Neural progenitor cell (in vitro differentiated cells): ENCODE measurements at regions not wholly inside any gene's neighbourhood (a gene's known extent, or its start where the extent isn't known, plus 50 kb on each side); places are given as distances from the start of the nearest gene placed in this dataset.

Source experiments
- DNase-seq: peaks from one replicate; pipeline ENCODE4 v3.0.0-alpha.2; 2016; ENCODE audit warnings: low spot score
- H2AFZ ChIP-seq: fragments of 200-600 bp; sonication (generic); replicated peaks from 2 replicates; pipeline ENCODE4 v1.6.1; 2016; ENCODE audit warnings: antibody characterized with exemption
- H3F3A ChIP-seq: fragments of 200-600 bp; sonication (generic); 2 replicates; pipeline ENCODE4 v1.6.1; 2016; ENCODE audit warnings: antibody characterized with exemption, low read depth
- H3K27ac ChIP-seq: fragments of 200-600 bp; sonication (generic); 2 replicates; pipeline ENCODE4 v1.5.1; 2016; ENCODE audit warnings: mild to moderate bottlenecking
- H3K27me3 ChIP-seq: fragments of 200-600 bp; sonication (generic); 2 replicates; pipeline ENCODE4 v1.6.1; 2016; ENCODE audit warnings: mild to moderate bottlenecking, moderate library complexity
- H3K36me3 ChIP-seq: fragments of 200-600 bp; sonication (generic); 2 replicates; pipeline ENCODE4 v1.5.1; 2016
- H3K4me1 ChIP-seq: fragments of 200-600 bp; sonication (generic); 2 replicates; pipeline ENCODE4 v1.6.1; 2016; ENCODE audit warnings: mixed run types
- H3K4me2 ChIP-seq: fragments of 200-600 bp; sonication (generic); 2 replicates; pipeline ENCODE4 v1.6.1; 2016
- H3K4me3 ChIP-seq: fragments of 200-600 bp; sonication (generic); 2 replicates; pipeline ENCODE4 v1.5.1; 2016
- H3K79me2 ChIP-seq: fragments of 200-600 bp; sonication (generic); 2 replicates; pipeline ENCODE4 v1.6.1; 2016; ENCODE audit warnings: low read depth
- H3K9ac ChIP-seq: fragments of 200-600 bp; sonication (generic); 2 replicates; pipeline ENCODE4 v1.6.1; 2016
- H3K9me3 ChIP-seq: fragments of 200-600 bp; sonication (generic); 2 replicates; pipeline ENCODE4 v1.5.1; 2016; ENCODE audit warnings: low read depth
- H4K20me1 ChIP-seq: fragments of 200-600 bp; sonication (generic); 2 replicates; pipeline ENCODE4 v1.6.1; 2016; ENCODE audit warnings: low read depth
- H3K27ac Mint-ChIP-seq: 3 replicates; pipeline ENCODE4 v1.8.0; 2021; ENCODE audit warnings: mixed read lengths
- H3K27me3 Mint-ChIP-seq: 2 replicates; pipeline ENCODE4 v1.8.0; 2022; ENCODE audit warnings: low read depth, mild to moderate bottlenecking, inconsistent platforms, moderate library complexity, mixed read lengths; ENCODE audit not compliant: insufficient read depth
- H3K36me3 Mint-ChIP-seq: 3 replicates; pipeline ENCODE4 v1.8.0; 2021; ENCODE audit warnings: mixed read lengths
- H3K4me1 Mint-ChIP-seq: 3 replicates; pipeline ENCODE4 v1.8.0; 2021; ENCODE audit warnings: mixed read lengths
- H3K4me3 Mint-ChIP-seq: 3 replicates; pipeline ENCODE4 v1.8.0; 2021; ENCODE audit warnings: mild to moderate bottlenecking, moderate library complexity, mixed read lengths
- H3K9me3 Mint-ChIP-seq: 3 replicates; pipeline ENCODE4 v1.8.0; 2020; ENCODE audit warnings: mixed read lengths
- EZH2 ChIP-seq: fragments of 200-600 bp; sonication (generic); IDR thresholded peaks from 2 replicates; pipeline ENCODE4 v1.6.1; 2017; ENCODE audit warnings: antibody characterized with exemption, mild to moderate bottlenecking, moderate library complexity
- EZH2phosphoT487 ChIP-seq: fragments of 200-600 bp; sonication (generic); IDR thresholded peaks from 2 replicates; pipeline ENCODE4 v1.6.1; 2017; ENCODE audit warnings: antibody characterized with exemption
- TF ChIP-seq, protein P1 (sequence below): fragments of 200-600 bp; sonication (generic); IDR thresholded peaks from 2 replicates; pipeline ENCODE4 v1.5.1; 2017; ENCODE audit warnings: antibody characterized with exemption, mild to moderate bottlenecking

DNA sequence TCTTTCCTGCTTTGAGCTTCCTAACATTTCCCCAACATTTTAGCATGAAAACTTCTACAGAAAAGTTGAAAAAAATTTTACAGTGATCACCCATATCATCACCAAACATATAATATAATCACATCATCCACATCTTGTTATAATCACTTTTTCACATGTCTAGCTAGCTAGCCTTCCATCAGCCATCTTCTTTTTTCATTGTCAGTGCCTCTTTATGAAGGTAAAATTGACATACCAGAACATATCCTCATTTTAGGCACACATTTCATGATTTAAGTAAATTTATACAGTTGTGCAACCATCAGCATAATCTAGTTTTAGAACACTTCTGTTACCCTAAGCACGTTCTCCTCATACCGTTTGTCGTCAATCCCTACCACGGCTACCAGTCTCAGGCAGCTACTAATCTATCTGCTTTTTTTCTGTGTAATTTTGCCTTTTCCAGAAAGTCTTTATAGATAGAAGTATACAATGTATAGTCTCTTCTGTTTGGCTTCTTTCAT is 73.7 kb downstream of the VEGFA start:
- Histone ChIP-seq H4K20me1 (no peaks in the 10 kb centered on the region), H3K36me3 (no peaks in the 10 kb centered on the region)
- no peak for TF ChIP-seq EZH2
- TF ChIP-seq, protein P1, sequence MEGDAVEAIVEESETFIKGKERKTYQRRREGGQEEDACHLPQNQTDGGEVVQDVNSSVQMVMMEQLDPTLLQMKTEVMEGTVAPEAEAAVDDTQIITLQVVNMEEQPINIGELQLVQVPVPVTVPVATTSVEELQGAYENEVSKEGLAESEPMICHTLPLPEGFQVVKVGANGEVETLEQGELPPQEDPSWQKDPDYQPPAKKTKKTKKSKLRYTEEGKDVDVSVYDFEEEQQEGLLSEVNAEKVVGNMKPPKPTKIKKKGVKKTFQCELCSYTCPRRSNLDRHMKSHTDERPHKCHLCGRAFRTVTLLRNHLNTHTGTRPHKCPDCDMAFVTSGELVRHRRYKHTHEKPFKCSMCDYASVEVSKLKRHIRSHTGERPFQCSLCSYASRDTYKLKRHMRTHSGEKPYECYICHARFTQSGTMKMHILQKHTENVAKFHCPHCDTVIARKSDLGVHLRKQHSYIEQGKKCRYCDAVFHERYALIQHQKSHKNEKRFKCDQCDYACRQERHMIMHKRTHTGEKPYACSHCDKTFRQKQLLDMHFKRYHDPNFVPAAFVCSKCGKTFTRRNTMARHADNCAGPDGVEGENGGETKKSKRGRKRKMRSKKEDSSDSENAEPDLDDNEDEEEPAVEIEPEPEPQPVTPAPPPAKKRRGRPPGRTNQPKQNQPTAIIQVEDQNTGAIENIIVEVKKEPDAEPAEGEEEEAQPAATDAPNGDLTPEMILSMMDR, result no peak
- no peak for TF ChIP-seq EZH2phosphoT487

GRCh38 chr6:43843097-43843645 is 73.2 kb downstream of the VEGFA start:
- H3K27ac Mint-ChIP-seq, result no peak overlapping the region
- H3K4me3 Mint-ChIP-seq, result no peak overlapping the region
- peaks cover 8% of the 10 kb centered on the region for H3K4me1 Mint-ChIP-seq
- Histone ChIP-seq H3K27me3 (no peaks in the 10 kb centered on the region), H3K27ac (no peak overlapping the region), H4K20me1 (no peaks in the 10 kb centered on the region), H3K79me2 (no peaks in the 10 kb centered on the region), H2AFZ (no peak overlapping the region), H3K4me1 (peaks cover 4% of the 10 kb centered on the region), H3K36me3 (no peaks in the 10 kb centered on the region), H3K9ac (no peak overlapping the region), H3K4me3 (no peak overlapping the region), H3F3A (no peaks in the 10 kb centered on the region), H3K4me2 (no peak overlapping the region), H3K9me3 (no peaks in the 10 kb centered on the region)
- no peak for DNase-seq
- H3K27me3 Mint-ChIP-seq, result peaks cover 4% of the 10 kb centered on the region
- no peaks in the 10 kb centered on the region for H3K36me3 Mint-ChIP-seq
- H3K9me3 Mint-ChIP-seq, result no peaks in the 10 kb centered on the region
- TF ChIP-seq, protein P1, result no peak
- TF ChIP-seq EZH2phosphoT487 (no peak), EZH2 (no peak)

More for the DNA sequence above, 73.7 kb downstream of the VEGFA start:
- H3F3A ChIP-seq, result no peaks in the 10 kb centered on the region
- Mint-ChIP-seq H3K9me3 (no peaks in the 10 kb centered on the region), H3K4me3 (no peak overlapping the region), H3K36me3 (no peaks in the 10 kb centered on the region), H3K27ac (no peak overlapping the region), H3K4me1 (peaks cover 6% of the 10 kb centered on the region), H3K27me3 (peaks cover 9% of the 10 kb centered on the region)
- no peak overlapping the region for H3K9ac ChIP-seq
- peaks cover 3% of the 10 kb centered on the region for H3K4me1 ChIP-seq
- no peak overlapping the region for H2AFZ ChIP-seq
- no peaks in the 10 kb centered on the region for H3K9me3 ChIP-seq
- H3K4me3 ChIP-seq, result no peak overlapping the region
- no peaks in the 10 kb centered on the region for H3K27me3 ChIP-seq
- H3K4me2 ChIP-seq, result no peak overlapping the region
- no peaks in the 10 kb centered on the region for H3K79me2 ChIP-seq
- no peak overlapping the region for H3K27ac ChIP-seq
- DNase-seq, result no peak

GRCh38 chr6:43842231-43842794 is 72.3 kb downstream of the VEGFA start:
- Mint-ChIP-seq H3K27ac (no peak overlapping the region), H3K36me3 (no peaks in the 10 kb centered on the region), H3K4me3 (no peak overlapping the region), H3K9me3 (no peaks in the 10 kb centered on the region), H3K4me1 (peaks cover 16% of the 10 kb centered on the region), H3K27me3 (peaks cover 4% of the 10 kb centered on the region)
- Histone ChIP-seq H3K4me3 (no peak overlapping the region), H3K79me2 (no peaks in the 10 kb centered on the region), H3K9me3 (no peaks in the 10 kb centered on the region), H3K27ac (no peak overlapping the region), H3K9ac (no peak overlapping the region), H3K4me2 (no peak overlapping the region), H4K20me1 (no peaks in the 10 kb centered on the region), H3F3A (no peaks in the 10 kb centered on the region), H2AFZ (no peak overlapping the region), H3K4me1 (peaks cover 12% of the 10 kb centered on the region), H3K36me3 (no peaks in the 10 kb centered on the region), H3K27me3 (no peaks in the 10 kb centered on the region)
- TF ChIP-seq EZH2phosphoT487, result no peak
- TF ChIP-seq, protein P1, result no peak
- TF ChIP-seq EZH2, result no peak
- no peak for DNase-seq
